ENCODE measurements at regions not wholly inside any gene's neighbourhood (a gene's known extent, or its start where the extent isn't known, plus 50 kb on each side); places are given as distances from the start of the nearest gene placed in this dataset.
"Not testable (repeated sequence)": the region's sequence is repeated elsewhere in the genome, so short reads cannot be mapped to it uniquely, and the experiment has no call there.

DNA sequence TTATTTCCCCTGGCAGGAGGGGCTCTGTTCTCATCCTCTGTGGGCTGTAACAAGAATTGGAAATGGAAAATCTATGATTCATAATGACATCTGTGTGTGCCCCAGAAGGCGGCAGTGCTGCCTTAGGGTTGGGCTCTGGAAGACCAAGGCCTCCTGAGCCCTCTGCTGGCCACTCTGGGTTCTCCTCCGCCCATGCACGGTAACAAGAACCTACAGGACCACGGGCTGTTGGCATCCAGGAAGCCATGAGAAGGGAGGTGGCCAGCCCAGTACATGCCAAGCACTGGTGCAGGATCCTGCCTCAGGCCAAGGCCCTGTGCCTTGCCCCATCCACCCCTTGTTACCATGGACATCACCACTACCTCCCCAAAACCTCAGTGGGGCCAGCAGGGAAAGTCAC is 454.2 kb downstream of the TP53TG3F start:
- CTCF ChIA-PET; H3K4me1 Mint-ChIP-seq (ENCODE audit: low read depth); H3K27me3 Mint-ChIP-seq (ENCODE audit: low read depth); intact Hi-C loops (cut with micrococcal nuclease); H3K27ac Mint-ChIP-seq; H3K36me3 Mint-ChIP-seq (ENCODE audit: low read depth); H3K9me3 Mint-ChIP-seq; H3K4me3 Mint-ChIP-seq: not testable (repeated sequence)
- DNase-seq = peak; percentile 2

DNA sequence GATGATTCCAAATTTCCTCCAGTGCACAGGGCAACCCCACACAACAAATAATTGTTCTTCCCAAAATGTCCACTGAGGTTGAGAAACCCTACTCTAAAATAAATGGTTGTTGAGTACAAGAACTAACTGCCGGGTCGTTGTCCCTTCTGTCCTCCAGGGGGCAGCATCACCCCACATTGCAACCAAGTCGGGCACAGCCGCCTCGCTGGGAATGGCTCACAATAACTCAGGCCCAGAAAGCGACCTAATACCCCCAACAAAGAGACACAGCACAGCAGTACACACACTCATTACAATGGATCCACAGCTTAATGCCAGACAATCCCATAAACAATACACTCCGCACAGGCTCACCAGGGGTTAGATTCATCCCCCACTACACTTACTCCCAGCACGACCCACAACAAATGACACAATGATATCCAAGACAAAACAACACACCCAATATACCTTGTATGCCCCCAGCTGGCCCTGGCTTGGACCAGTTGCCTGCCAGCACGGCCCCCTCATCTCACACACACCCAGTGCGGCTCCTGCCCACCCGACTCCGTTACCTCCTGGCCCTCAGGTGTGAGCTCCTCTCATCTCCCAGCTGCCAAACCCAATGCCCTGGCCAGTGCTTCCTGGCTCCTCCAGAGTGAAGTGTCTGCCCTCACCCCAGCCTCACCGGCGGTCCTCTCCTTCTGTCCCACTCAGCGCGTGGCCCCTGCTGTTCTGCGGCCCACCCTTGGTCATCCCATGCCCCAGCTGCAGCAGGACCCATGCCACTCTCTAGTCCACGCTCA is 461.5 kb downstream of the TP53TG3F start:
- CTCF ChIA-PET; H3K9me3 Mint-ChIP-seq; H3K27me3 Mint-ChIP-seq (ENCODE audit: low read depth); H3K36me3 Mint-ChIP-seq (ENCODE audit: low read depth); H3K27ac Mint-ChIP-seq; intact Hi-C loops (cut with micrococcal nuclease); H3K4me3 Mint-ChIP-seq; H3K4me1 Mint-ChIP-seq (ENCODE audit: low read depth): not testable (repeated sequence)
- peak; percentile 4 for DNase-seq

DNA sequence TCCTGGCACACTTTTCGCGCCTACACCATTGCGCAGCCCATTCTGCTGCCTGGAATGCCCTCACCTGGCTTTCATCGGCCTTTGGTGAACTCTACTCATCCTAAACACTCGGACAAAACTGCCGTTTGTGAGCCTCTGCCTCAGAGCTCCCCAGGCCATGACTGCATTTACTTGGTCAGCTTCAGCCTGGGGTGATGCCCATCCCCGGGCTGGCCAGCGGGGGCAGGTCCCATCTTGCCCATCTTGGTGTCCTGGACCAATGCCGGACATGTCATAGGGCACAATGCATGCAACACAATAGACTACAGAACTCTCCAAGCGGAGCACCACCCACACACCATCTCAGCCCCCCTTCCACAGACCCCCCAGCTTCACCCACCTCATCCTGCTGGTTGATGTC is 463.5 kb downstream of the TP53TG3F start:
- H3K9me3 Mint-ChIP-seq; H3K4me1 Mint-ChIP-seq (ENCODE audit: low read depth); H3K4me3 Mint-ChIP-seq; DNase-seq; H3K27me3 Mint-ChIP-seq (ENCODE audit: low read depth); intact Hi-C loops (cut with micrococcal nuclease); H3K27ac Mint-ChIP-seq; H3K36me3 Mint-ChIP-seq (ENCODE audit: low read depth); CTCF ChIA-PET: not testable (repeated sequence)

DNA sequence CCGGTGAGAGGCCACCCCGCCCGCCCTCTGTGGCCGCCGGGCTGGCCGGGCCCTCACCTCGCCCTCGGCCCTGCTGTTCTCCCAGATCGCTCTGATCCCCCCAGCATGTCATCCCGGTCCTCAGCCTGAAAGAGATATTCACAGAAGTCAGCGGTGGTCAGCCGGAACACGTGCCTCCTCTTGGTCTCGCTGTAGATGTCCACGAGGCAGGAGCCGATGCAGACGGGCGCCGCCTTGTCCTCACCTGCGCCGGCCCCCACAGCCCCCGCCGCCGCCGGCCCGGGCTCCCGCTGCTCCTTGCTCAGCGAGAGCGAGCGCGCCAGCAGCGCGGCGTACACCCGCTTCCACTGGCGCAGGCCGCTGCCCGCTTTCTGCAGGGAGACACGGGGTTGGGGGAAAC is 468.6 kb downstream of the TP53TG3F start:
- H3K36me3 Mint-ChIP-seq (ENCODE audit: low read depth); DNase-seq; H3K4me1 Mint-ChIP-seq (ENCODE audit: low read depth); H3K27ac Mint-ChIP-seq; intact Hi-C loops (cut with micrococcal nuclease); H3K9me3 Mint-ChIP-seq; CTCF ChIA-PET; H3K4me3 Mint-ChIP-seq; H3K27me3 Mint-ChIP-seq (ENCODE audit: low read depth): not testable (repeated sequence)

DNA sequence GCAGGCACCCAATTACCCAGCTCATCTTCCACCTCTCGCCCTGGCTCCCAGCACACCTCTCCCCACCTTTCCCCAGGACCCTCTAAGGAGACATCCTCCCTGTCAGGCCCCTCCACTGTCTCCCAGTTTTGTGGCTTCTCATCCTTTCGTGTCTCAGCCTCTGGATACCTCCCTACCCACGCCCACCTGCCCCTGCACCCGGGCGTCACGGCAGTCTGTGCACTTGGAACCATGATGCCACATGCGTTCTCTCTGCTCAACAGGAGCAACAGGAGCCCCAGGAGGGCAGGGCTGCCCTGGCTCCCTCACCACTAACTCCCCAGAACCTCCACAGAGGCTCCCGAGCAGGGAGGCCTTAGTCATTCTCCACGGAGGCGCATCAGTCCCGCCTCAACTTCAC is 472.8 kb downstream of the TP53TG3F start:
- H3K9me3 Mint-ChIP-seq; CTCF ChIA-PET; H3K27me3 Mint-ChIP-seq (ENCODE audit: low read depth); intact Hi-C loops (cut with micrococcal nuclease); H3K4me1 Mint-ChIP-seq (ENCODE audit: low read depth); H3K27ac Mint-ChIP-seq; H3K36me3 Mint-ChIP-seq (ENCODE audit: low read depth); H3K4me3 Mint-ChIP-seq; DNase-seq: not testable (repeated sequence)

DNA sequence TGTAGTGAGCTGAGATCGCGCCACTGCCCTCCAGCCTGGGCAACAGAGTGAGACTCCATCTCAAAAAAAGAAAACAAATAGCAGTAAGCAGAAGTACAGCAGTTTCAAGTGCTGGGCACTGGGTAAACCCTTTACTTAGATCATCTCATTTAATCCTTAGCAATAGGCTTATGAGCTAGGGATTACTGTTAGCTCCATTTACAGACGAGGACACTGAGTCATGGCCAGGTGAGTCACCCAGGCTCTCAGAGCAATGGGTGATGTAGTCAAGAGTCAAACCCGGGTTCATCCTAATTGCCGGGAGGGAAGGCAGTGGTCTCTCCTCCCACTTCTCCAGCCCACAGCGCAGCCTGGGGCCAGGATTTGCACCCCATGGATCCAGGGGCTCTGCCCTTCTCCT is 473.6 kb downstream of the TP53TG3F start:
- H3K27me3 Mint-ChIP-seq (ENCODE audit: low read depth); intact Hi-C loops (cut with micrococcal nuclease); H3K4me3 Mint-ChIP-seq; H3K36me3 Mint-ChIP-seq (ENCODE audit: low read depth); H3K27ac Mint-ChIP-seq; CTCF ChIA-PET; DNase-seq; H3K9me3 Mint-ChIP-seq; H3K4me1 Mint-ChIP-seq (ENCODE audit: low read depth): not testable (repeated sequence)

DNA sequence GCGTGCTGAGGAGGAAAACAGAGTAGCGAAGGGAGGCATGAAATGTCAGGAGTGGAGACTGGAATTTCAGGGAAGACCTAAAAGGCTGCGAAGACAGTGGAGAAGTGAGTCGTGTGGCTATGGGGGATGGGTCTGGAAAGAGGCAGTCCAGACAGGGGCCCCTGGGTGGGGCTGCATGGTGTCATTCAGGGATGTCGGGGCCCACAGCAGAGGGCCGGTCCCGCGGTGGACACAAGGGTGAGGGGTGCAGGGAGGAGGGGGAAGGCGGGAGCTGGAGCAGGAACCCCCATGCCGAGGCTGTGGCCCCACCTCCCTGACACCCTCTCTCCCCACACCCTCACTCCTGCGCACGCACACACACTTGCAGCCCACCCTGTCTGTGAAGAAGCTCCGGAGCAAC is 476.4 kb downstream of the TP53TG3F start:
- H3K4me3 Mint-ChIP-seq; H3K9me3 Mint-ChIP-seq; H3K36me3 Mint-ChIP-seq (ENCODE audit: low read depth); H3K27me3 Mint-ChIP-seq (ENCODE audit: low read depth); DNase-seq; H3K27ac Mint-ChIP-seq; H3K4me1 Mint-ChIP-seq (ENCODE audit: low read depth); CTCF ChIA-PET; intact Hi-C loops (cut with micrococcal nuclease): not testable (repeated sequence)

DNA sequence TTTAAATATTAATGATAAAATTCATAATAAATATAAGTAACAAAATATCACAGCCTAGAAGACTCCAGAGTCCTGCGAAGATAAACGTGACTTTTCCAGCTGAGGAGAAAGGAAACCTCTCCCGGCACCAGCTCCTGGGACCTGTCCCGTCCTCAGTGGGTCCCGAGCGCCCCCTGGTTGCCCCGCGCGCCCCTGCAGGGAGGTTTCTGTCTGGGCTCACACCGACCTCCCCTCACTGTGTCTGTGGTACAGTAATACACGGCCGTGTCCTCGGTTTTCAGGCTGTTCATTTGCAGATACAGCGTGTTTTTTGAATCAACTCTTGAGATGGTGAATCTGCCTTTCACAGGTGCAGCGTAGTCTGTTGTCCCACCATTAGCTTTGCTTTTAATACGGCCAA is 478.7 kb downstream of the TP53TG3F start:
- H3K36me3 Mint-ChIP-seq (ENCODE audit: low read depth); H3K4me1 Mint-ChIP-seq (ENCODE audit: low read depth); H3K27ac Mint-ChIP-seq; intact Hi-C loops (cut with micrococcal nuclease); CTCF ChIA-PET; H3K9me3 Mint-ChIP-seq; H3K27me3 Mint-ChIP-seq (ENCODE audit: low read depth); H3K4me3 Mint-ChIP-seq: not testable (repeated sequence)
- peak; percentile 3 for DNase-seq

DNA sequence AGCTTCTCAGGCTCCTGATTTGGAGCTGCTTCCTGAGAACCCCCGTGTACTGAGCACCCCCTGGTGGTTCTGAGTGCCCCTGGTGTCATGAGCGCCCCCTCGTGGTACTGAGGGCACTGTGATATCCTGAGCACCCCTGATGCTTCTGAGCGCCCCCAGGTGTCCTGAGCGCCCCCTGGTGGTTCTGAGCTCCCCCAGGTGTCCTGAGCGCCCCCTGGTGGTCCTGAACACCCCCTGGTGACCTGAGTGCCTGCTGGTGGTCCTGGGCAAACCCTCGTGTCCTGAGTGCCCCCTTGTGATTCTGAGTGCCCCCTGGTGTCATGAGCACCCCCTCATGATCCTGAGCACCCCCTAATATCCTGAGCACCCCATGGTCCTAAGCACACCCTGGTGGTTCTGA is 502.1 kb downstream of the TP53TG3F start:
- DNase-seq = not testable (repeated sequence)

DNA sequence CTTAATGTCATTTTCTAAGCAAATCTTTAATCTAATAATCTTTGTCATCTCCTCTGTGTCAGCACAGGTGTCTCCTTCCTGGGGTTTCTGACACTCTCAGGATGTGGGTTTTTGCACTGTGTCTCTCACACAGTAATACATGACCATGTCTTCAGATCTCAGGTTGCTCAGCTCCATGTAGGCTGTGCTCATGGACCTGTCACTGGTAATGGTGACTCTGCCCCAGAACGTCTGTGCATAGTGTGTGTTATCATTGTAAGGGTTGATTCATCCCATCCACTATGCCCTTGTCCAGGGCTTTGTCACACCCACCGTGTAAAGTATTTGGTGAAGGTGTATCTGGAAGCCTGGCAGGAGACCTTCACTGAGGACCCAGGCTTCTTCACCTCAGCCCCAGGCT is 506.1 kb downstream of the TP53TG3F start:
- H3K36me3 Mint-ChIP-seq (ENCODE audit: low read depth); H3K27ac Mint-ChIP-seq; H3K4me1 Mint-ChIP-seq (ENCODE audit: low read depth); H3K4me3 Mint-ChIP-seq; DNase-seq; CTCF ChIA-PET; H3K9me3 Mint-ChIP-seq; H3K27me3 Mint-ChIP-seq (ENCODE audit: low read depth); intact Hi-C loops (cut with micrococcal nuclease): not testable (repeated sequence)

More for the DNA sequence above, 502.1 kb downstream of the TP53TG3F start:
- H3K27ac Mint-ChIP-seq; H3K4me3 Mint-ChIP-seq; H3K9me3 Mint-ChIP-seq; CTCF ChIA-PET; intact Hi-C loops (cut with micrococcal nuclease); H3K4me1 Mint-ChIP-seq (ENCODE audit: low read depth); H3K36me3 Mint-ChIP-seq (ENCODE audit: low read depth); H3K27me3 Mint-ChIP-seq (ENCODE audit: low read depth): not testable (repeated sequence)

DNA sequence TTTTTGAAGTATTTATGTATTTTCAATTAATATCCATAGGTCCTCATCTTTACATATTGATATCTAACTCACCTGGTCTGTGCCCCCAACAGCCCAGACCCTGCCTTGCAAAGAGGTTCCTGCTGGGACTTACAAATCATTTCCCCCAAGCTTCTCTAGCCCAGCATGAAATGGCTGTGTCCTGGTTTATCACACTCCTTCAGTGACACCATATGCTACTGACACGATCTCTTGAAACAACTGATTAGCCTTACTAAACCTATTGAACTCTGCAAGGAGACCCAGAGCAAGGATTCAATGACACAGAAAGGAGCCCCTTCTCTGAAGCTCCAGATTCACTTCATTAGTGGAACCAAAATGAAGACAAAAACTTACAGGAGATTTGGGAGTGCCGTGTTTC is 507.4 kb downstream of the TP53TG3F start:
- H3K4me3 Mint-ChIP-seq; H3K36me3 Mint-ChIP-seq (ENCODE audit: low read depth); H3K9me3 Mint-ChIP-seq; CTCF ChIA-PET; intact Hi-C loops (cut with micrococcal nuclease); DNase-seq; H3K27ac Mint-ChIP-seq; H3K27me3 Mint-ChIP-seq (ENCODE audit: low read depth); H3K4me1 Mint-ChIP-seq (ENCODE audit: low read depth): not testable (repeated sequence)

DNA sequence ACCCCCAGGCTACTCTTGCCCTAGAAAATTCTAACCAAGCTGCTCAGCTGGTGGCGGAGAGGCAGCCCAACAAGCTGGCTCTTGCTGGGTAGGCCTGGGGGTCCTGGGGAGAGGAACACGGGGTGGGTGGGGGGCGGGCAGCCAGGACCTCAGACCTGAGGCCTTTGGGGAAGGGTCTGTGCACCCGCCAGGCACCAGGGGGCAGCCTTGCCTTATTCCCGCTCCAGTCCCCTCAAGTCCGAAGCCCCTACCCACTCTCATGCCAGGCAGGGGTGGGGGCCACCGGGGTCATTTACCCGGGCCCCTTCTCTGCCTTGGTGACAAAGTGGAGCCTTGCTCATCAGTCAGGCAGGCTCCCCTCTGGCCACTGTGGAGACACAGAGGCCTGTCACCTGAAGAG is 515.1 kb downstream of the TP53TG3F start:
- H3K4me1 Mint-ChIP-seq (ENCODE audit: low read depth); H3K27ac Mint-ChIP-seq; intact Hi-C loops (cut with micrococcal nuclease); H3K4me3 Mint-ChIP-seq; H3K9me3 Mint-ChIP-seq; DNase-seq; H3K27me3 Mint-ChIP-seq (ENCODE audit: low read depth); CTCF ChIA-PET; H3K36me3 Mint-ChIP-seq (ENCODE audit: low read depth): not testable (repeated sequence)

DNA sequence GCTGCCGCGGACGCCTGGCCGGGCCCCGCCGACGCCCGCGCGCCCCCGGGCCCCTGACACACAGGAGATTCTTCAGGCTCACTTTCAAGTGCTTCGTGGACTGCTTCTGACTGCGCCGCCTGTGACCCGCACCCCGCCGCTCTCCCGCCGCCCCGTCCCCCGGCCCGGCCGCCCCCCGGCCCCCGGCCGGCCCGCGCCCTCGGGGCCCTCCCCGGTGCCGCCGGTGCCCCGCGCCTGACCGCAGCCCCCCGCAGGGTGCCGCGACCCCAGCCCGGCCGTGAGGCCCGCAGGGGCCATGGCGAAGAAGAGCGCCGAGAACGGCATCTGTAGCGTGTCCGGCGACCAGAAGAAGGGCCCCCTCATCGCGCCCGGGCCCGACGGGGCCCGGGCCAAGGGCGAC is 516.3 kb downstream of the TP53TG3F start:
- H3K4me1 Mint-ChIP-seq (ENCODE audit: low read depth); H3K27ac Mint-ChIP-seq; H3K27me3 Mint-ChIP-seq (ENCODE audit: low read depth); DNase-seq; H3K9me3 Mint-ChIP-seq; H3K36me3 Mint-ChIP-seq (ENCODE audit: low read depth); intact Hi-C loops (cut with micrococcal nuclease); H3K4me3 Mint-ChIP-seq; CTCF ChIA-PET: not testable (repeated sequence)

DNA sequence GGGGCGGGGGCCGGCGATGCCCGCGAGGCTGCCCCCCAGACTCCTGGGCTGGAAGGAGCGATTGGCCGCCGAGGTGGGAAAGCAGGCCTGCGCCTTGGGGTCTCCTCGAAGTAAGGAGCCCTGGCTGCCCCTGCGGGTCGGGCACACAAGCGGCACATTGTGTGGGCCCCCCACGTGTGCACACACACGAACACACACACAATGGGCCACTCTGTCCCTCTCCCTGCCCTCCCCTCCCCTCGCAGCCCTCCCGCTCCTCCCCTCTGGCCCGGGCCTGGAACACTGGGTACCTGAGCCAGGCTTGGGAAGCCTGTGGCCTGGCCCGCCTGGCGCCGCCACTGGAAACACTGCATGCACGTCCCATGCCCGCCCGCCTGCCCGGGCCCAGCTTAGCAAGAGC is 517.1 kb downstream of the TP53TG3F start:
- not testable (repeated sequence) for H3K27ac Mint-ChIP-seq

More for the DNA sequence above, 517.1 kb downstream of the TP53TG3F start:
- intact Hi-C loops (cut with micrococcal nuclease); H3K9me3 Mint-ChIP-seq; H3K36me3 Mint-ChIP-seq (ENCODE audit: low read depth); H3K4me3 Mint-ChIP-seq; H3K27me3 Mint-ChIP-seq (ENCODE audit: low read depth); H3K4me1 Mint-ChIP-seq (ENCODE audit: low read depth); DNase-seq; CTCF ChIA-PET: not testable (repeated sequence)
